OCI-LY1 (cell line): ENCODE measurements at regions not wholly inside any gene's neighbourhood (a gene's known extent, or its start where the extent isn't known, plus 50 kb on each side); places are given as distances from the start of the nearest gene placed in this dataset.
"Not testable (repeated sequence)": the region's sequence is repeated elsewhere in the genome, so short reads cannot be mapped to it uniquely, and the experiment has no call there.

Source experiments
- H2AFZ ChIP-seq: fragments of 200-600 bp; sonication (generic), shearing (Covaris generic); 2 replicates; pipeline ENCODE4 v1.6.0; 2014; ENCODE audit warnings: antibody characterized with exemption, mild to moderate bottlenecking, low read length
- H3F3A ChIP-seq: fragments of 200-600 bp; sonication (generic), shearing (Covaris generic); 2 replicates; pipeline ENCODE4 v1.6.0; 2014; ENCODE audit warnings: mild to moderate bottlenecking, antibody characterized with exemption, low read length, moderate library complexity; ENCODE audit not compliant: insufficient read depth
- H3K27ac ChIP-seq: fragments of 200-600 bp; sonication (generic); 2 replicates; pipeline ENCODE4 v1.5.1; 2014; ENCODE audit warnings: low read length, mixed run types, mild to moderate bottlenecking, low read depth; ENCODE audit not compliant: poor library complexity, severe bottlenecking
- H3K27me3 ChIP-seq: fragments of 200-600 bp; sonication (generic); 2 replicates; pipeline ENCODE4 v1.6.0; 2014; ENCODE audit warnings: antibody characterized with exemption, mild to moderate bottlenecking, low read length, moderate library complexity; ENCODE audit not compliant: insufficient read depth
- H3K36me3 ChIP-seq: fragments of 200-600 bp; sonication (generic); 2 replicates; pipeline ENCODE4 v1.6.1; 2014; ENCODE audit warnings: mild to moderate bottlenecking, antibody characterized with exemption, low read length, moderate library complexity, mixed read lengths; ENCODE audit not compliant: insufficient read depth
- H3K4me1 ChIP-seq: fragments of 200-600 bp; sonication (generic); 2 replicates; pipeline ENCODE4 v1.5.1; 2014; ENCODE audit warnings: mild to moderate bottlenecking, low read length, moderate library complexity; ENCODE audit not compliant: insufficient read depth, severe bottlenecking
- H3K4me2 ChIP-seq: fragments of 200-600 bp; sonication (generic), shearing (Covaris generic); 2 replicates; pipeline ENCODE4 v1.6.1; 2014; ENCODE audit warnings: low read length
- H3K4me3 ChIP-seq: fragments of 200-600 bp; sonication (generic); 2 replicates; pipeline ENCODE4 v1.5.1; 2014; ENCODE audit warnings: low read length, low read depth, mild to moderate bottlenecking, mixed read lengths; ENCODE audit not compliant: poor library complexity, severe bottlenecking
- H3K79me2 ChIP-seq: fragments of 200-600 bp; shearing (Covaris generic); 2 replicates; pipeline ENCODE4 v1.6.1; 2016; ENCODE audit warnings: mixed run types, low read length, mixed read lengths; ENCODE audit not compliant: insufficient read depth
- H3K9ac ChIP-seq: fragments of 200-600 bp; sonication (generic), shearing (Covaris generic); 2 replicates; pipeline ENCODE4 v1.6.1; 2014; ENCODE audit warnings: mild to moderate bottlenecking, low read length, mixed read lengths
- H3K9me2 ChIP-seq: fragments of 200-600 bp; sonication (generic), shearing (Covaris generic); 2 replicates; pipeline ENCODE4 v1.6.1; 2014; ENCODE audit warnings: low read depth, mild to moderate bottlenecking, low read length, mixed read lengths
- H3K9me3 ChIP-seq: fragments of 200-600 bp; shearing (Covaris generic); 2 replicates; pipeline ENCODE4 v1.6.1; 2014; ENCODE audit warnings: low read length, mixed read lengths
- H4K20me1 ChIP-seq: fragments of 200-600 bp; sonication (generic), shearing (Covaris generic); 2 replicates; pipeline ENCODE4 v1.6.0; 2016; ENCODE audit warnings: mild to moderate bottlenecking, low read length; ENCODE audit not compliant: insufficient read depth
- CTCF ChIP-seq: fragments of 200-600 bp; sonication (generic), shearing (Covaris generic); IDR thresholded peaks from 2 replicates; pipeline ENCODE4 v1.5.1; 2017; ENCODE audit warnings: mild to moderate bottlenecking, antibody characterized with exemption, low read length, moderate library complexity, mixed read lengths
- EZH2 ChIP-seq: fragments of 200-600 bp; sonication (generic), shearing (Covaris generic); IDR thresholded peaks from 2 replicates; pipeline ENCODE4 v1.8.0; 2017; ENCODE audit warnings: borderline replicate concordance, mixed run types, mild to moderate bottlenecking, antibody characterized with exemption, low read length, moderate library complexity, mixed read lengths

GRCh38 chr6:163750431-163751031, 336.0 kb downstream of the QKI start:
- no peaks in the 10 kb centered on the region for H3K79me2 ChIP-seq
- peaks cover 18% of the 10 kb centered on the region for H3K4me1 ChIP-seq
- H3K9me3 ChIP-seq = no peaks in the 10 kb centered on the region
- TF ChIP-seq CTCF (no peak), EZH2 (no peak)
- H3K36me3 ChIP-seq = peaks cover 4% of the 10 kb centered on the region; the same call in 1 of the 2 replicates
- H3K27ac ChIP-seq = no peak overlapping the region
- no peaks in the 10 kb centered on the region for H3K9me2 ChIP-seq
- H3K4me3 ChIP-seq = no peak overlapping the region
- no peaks in the 10 kb centered on the region for H3K27me3 ChIP-seq
- H4K20me1 ChIP-seq = no peaks in the 10 kb centered on the region
- H3K9ac ChIP-seq = no peak overlapping the region
- H3F3A ChIP-seq = no peaks in the 10 kb centered on the region
- no peak overlapping the region for H3K4me2 ChIP-seq
- no peak overlapping the region for H2AFZ ChIP-seq

DNA sequence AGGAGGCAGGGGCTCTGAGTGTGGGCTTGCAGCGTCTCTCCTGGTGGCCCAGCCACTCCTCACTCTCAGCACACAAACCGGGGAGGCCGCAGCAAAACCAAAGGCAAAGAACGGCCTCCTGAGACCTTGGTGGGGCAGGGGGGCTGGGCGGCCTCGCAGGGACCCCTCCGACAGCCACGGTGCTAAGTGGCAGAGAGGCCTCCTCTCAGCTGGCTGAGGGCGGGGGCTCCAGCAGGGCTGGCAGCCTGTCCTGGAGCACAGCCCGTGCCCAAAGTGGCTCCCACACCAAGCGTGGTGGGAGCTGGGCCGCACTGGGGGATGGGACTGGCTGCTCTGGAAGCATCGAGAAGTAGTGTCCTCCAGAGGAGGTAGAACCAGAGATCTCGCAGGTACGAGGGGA, 334.4 kb downstream of the QKI start:
- no peak for TF ChIP-seq EZH2
- TF ChIP-seq CTCF = no peak
- Histone ChIP-seq H3K27me3 (no peaks in the 10 kb centered on the region), H4K20me1 (no peaks in the 10 kb centered on the region), H3K4me1 (peaks cover 21% of the 10 kb centered on the region), H3K79me2 (no peaks in the 10 kb centered on the region), H3K4me2 (no peak overlapping the region), H3K9ac (no peak overlapping the region), H3F3A (no peaks in the 10 kb centered on the region), H3K9me2 (no peaks in the 10 kb centered on the region), H3K9me3 (no peaks in the 10 kb centered on the region), H3K4me3 (no peak overlapping the region), H3K27ac (no peak overlapping the region), H3K36me3 (peaks cover 4% of the 10 kb centered on the region; the same call in 1 of the 2 replicates), H2AFZ (no peak overlapping the region)

DNA sequence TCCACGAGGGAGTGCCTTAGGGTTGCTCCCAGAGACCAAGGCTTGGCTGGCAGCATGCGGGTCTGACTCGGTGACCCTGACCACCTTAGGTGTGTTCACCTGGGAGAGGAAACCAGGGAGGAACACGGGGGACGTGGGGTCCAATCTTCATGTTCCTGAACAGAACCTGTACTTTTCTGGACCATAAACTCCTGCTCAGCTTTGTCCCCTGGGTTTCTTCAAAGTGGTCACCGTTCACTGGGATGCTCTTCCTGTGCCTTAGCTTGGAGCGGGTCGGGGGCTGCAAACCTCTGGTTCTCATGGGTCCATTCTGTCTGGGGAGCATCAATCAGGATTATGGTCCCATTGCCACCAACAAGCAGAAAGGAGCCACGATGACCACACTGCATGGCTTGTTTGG, 333.5 kb downstream of the QKI start:
- no peak overlapping the region for H3K4me2 ChIP-seq
- peaks cover 4% of the 10 kb centered on the region; the same call in 1 of the 2 replicates for H3K36me3 ChIP-seq
- peaks cover 21% of the 10 kb centered on the region for H3K4me1 ChIP-seq
- H3K79me2 ChIP-seq = no peaks in the 10 kb centered on the region
- H3K27me3 ChIP-seq = no peaks in the 10 kb centered on the region
- TF ChIP-seq EZH2 (no peak), CTCF (no peak)
- H2AFZ ChIP-seq = no peak overlapping the region
- no peaks in the 10 kb centered on the region for H3K9me3 ChIP-seq
- no peak overlapping the region for H3K9ac ChIP-seq
- H3K27ac ChIP-seq = no peak overlapping the region
- no peaks in the 10 kb centered on the region for H3K9me2 ChIP-seq
- H4K20me1 ChIP-seq = no peaks in the 10 kb centered on the region
- H3F3A ChIP-seq = no peaks in the 10 kb centered on the region
- H3K4me3 ChIP-seq = no peak overlapping the region

DNA sequence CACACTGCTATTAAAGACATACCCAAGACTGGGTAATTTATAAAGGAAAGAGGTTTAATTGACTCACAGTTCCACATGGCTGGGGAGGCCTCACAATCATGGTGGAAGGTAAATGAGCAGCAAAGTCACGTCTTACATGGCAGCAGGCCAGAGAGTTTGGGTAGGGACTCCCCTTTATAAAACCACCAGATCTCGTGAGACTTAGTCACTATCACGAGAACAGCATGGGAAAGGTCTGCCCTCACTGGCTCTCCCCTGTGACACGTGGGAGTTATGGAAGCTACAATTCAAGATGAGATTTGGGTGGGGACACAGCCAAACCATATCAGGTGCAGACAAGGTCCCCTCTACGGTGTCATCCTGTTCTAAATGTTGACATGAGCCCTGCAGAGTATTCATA, 332.5 kb downstream of the QKI start:
- not testable (repeated sequence) for H3K27me3 ChIP-seq, H2AFZ ChIP-seq, H3K79me2 ChIP-seq, H4K20me1 ChIP-seq, H3F3A ChIP-seq, H3K9me3 ChIP-seq, H3K27ac ChIP-seq, H3K4me3 ChIP-seq, H3K4me2 ChIP-seq, H3K36me3 ChIP-seq, H3K9ac ChIP-seq, H3K9me2 ChIP-seq
- H3K4me1 ChIP-seq = peaks cover 28% of the 10 kb centered on the region
